Smooth muscle cell (in vitro differentiated cells): ENCODE measurements at regions not wholly inside any gene's neighbourhood (a gene's known extent, or its start where the extent isn't known, plus 50 kb on each side); places are given as distances from the start of the nearest gene placed in this dataset.

Experiments used
- DNase-seq: peaks from one replicate; lab custom pipeline; 2025; ENCODE audit not compliant: unreplicated experiment; lab: John Stamatoyannopoulos, UW
- H2AFZ ChIP-seq: fragments of 200-600 bp; sonication (generic); 2 replicates; pipeline ENCODE4 v1.6.0; 2016; ENCODE audit warnings: antibody characterized with exemption, low read depth, mild to moderate bottlenecking
- H3F3A ChIP-seq: fragments of 200-600 bp; sonication (generic); 2 replicates; pipeline ENCODE4 v1.6.0; 2017; ENCODE audit warnings: antibody characterized with exemption, low read depth
- H3K27ac ChIP-seq: fragments of 200-600 bp; sonication (generic); 2 replicates; pipeline ENCODE4 v1.5.1; 2016; ENCODE audit warnings: low read depth, mild to moderate bottlenecking
- H3K27me3 ChIP-seq: fragments of 200-600 bp; sonication (generic); 2 replicates; pipeline ENCODE4 v1.6.1; 2016; ENCODE audit warnings: low read depth, mild to moderate bottlenecking
- H3K36me3 ChIP-seq: fragments of 200-600 bp; sonication (generic); 2 replicates; pipeline ENCODE4 v1.5.1; 2016; ENCODE audit warnings: low read depth
- H3K4me1 ChIP-seq: fragments of 200-600 bp; sonication (generic); 2 replicates; pipeline ENCODE4 v1.5.1; 2016; ENCODE audit warnings: low read depth
- H3K4me2 ChIP-seq: fragments of 200-600 bp; sonication (generic); 2 replicates; pipeline ENCODE4 v1.6.0; 2016; ENCODE audit warnings: mild to moderate bottlenecking
- H3K4me3 ChIP-seq: fragments of 200-600 bp; sonication (generic); 2 replicates; pipeline ENCODE4 v1.5.1; 2016; ENCODE audit warnings: mild to moderate bottlenecking
- H3K79me2 ChIP-seq: fragments of 200-600 bp; sonication (generic); 2 replicates; pipeline ENCODE4 v1.6.0; 2016; ENCODE audit warnings: low read depth, mild to moderate bottlenecking
- H3K9ac ChIP-seq: fragments of 200-600 bp; sonication (generic); 2 replicates; pipeline ENCODE4 v1.6.0; 2016; ENCODE audit warnings: low read depth
- H3K9me3 ChIP-seq: fragments of 200-600 bp; sonication (generic); replicated peaks from 2 replicates; pipeline ENCODE4 v1.5.1; 2016; ENCODE audit warnings: low read depth
- H4K20me1 ChIP-seq: fragments of 200-600 bp; sonication (generic); 2 replicates; pipeline ENCODE4 v1.6.0; 2016; ENCODE audit warnings: low read depth
- CTCF ChIP-seq: fragments of 200-600 bp; sonication (generic); IDR thresholded peaks from 2 replicates; pipeline ENCODE4 v1.5.1; 2017; ENCODE audit warnings: borderline replicate concordance, mild to moderate bottlenecking, antibody characterized with exemption; ENCODE audit not compliant: insufficient read depth, poor library complexity, severe bottlenecking
- WGBS: methylation state at CpG from one replicate; pipeline ENCODE4 v1.1.7; 2016; ENCODE audit warnings: low lambda C conversion rate; 5-methylcytosine and 5-hydroxymethylcytosine counted together

- Histone ChIP-seq H3K9ac (no peak overlapping the region), H3K9me3 (no peaks in the 10 kb centered on the region), H3K4me2 (no peak overlapping the region), H3F3A (no peaks in the 10 kb centered on the region), H3K4me1 (no peaks in the 10 kb centered on the region), H3K4me3 (no peak overlapping the region), H4K20me1 (no peaks in the 10 kb centered on the region), H3K36me3 (no peaks in the 10 kb centered on the region), H3K27ac (no peak overlapping the region), H3K79me2 (no peaks in the 10 kb centered on the region), H2AFZ (no peak overlapping the region), H3K27me3 (no peaks in the 10 kb centered on the region)
- TF ChIP-seq CTCF: no peak
- WGBS: 60% methylated on average over 6 of the region's 6 CpGs
- DNase-seq: no peak
Measured at GRCh38 chr17:72270273-72270924, 149.6 kb downstream of the SOX9 start.

GRCh38 chr17:72271603-72272002 lies 150.8 kb downstream of the SOX9 start:
- Histone ChIP-seq H3K4me3 (no peak overlapping the region), H3K4me2 (no peak overlapping the region), H3K27ac (no peak overlapping the region), H3K27me3 (no peaks in the 10 kb centered on the region), H4K20me1 (no peaks in the 10 kb centered on the region), H3K4me1 (no peaks in the 10 kb centered on the region), H3K9ac (no peak overlapping the region), H3F3A (no peaks in the 10 kb centered on the region), H2AFZ (no peak overlapping the region), H3K79me2 (no peaks in the 10 kb centered on the region), H3K36me3 (no peaks in the 10 kb centered on the region), H3K9me3 (no peaks in the 10 kb centered on the region)
- WGBS: 100% methylated on average over 1 of the region's 1 CpG
- no peak for TF ChIP-seq CTCF
- no peak for DNase-seq

DNA sequence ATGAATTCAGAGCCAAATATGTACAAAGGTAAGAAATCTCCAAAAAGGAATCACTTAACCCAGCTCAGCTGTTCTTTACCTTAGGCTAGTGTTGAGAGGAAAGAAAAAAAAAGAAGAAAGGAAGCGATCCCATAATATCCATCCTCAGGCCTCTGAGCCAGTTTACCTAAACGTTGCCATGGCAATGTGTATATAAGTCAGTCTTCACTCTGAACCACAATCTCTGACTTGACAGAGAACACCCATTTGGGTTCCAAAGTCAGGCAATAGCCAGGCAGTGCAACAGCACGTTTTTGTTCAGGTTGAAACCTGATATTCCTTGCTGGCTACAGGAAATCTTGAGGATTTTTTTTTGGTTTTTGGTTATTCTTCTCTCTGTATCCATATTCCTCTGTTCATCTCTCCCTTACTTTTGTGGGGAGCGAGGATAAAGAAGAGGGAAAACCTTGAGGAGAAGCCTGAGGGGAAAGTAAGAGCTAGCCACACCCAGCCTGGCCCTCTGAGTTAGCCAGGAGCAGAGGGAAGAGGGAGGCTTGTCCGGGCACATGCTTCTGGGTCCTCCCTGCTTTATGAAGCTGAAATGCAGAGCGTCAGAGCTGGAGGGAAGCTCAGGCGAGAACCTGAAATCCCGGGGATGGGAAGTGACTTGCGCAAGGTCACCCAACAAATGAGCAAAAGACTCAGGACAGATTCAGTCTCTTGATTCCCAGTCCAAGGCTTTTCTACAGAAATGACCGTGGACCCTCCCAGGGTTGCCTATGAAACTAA lies 152.7 kb downstream of the SOX9 start:
- Histone ChIP-seq H3K9me3 (no peaks in the 10 kb centered on the region), H3F3A (no peaks in the 10 kb centered on the region), H3K4me3 (no peak overlapping the region), H3K4me2 (no peak overlapping the region), H2AFZ (no peak overlapping the region), H3K79me2 (no peaks in the 10 kb centered on the region), H3K27ac (no peak overlapping the region), H3K27me3 (no peaks in the 10 kb centered on the region), H3K9ac (no peak overlapping the region), H3K4me1 (no peaks in the 10 kb centered on the region), H4K20me1 (no peaks in the 10 kb centered on the region), H3K36me3 (no peaks in the 10 kb centered on the region)
- DNase-seq: no peak
- TF ChIP-seq CTCF: no peak
- WGBS: 80% methylated on average over 10 of the region's 10 CpGs

- Histone ChIP-seq H3K9me3 (no peaks in the 10 kb centered on the region), H3K36me3 (no peaks in the 10 kb centered on the region), H2AFZ (no peak overlapping the region), H3K9ac (no peak overlapping the region), H3K4me1 (no peaks in the 10 kb centered on the region), H3K4me3 (no peak overlapping the region), H3K4me2 (no peak overlapping the region), H4K20me1 (no peaks in the 10 kb centered on the region), H3K27me3 (no peaks in the 10 kb centered on the region), H3K79me2 (no peaks in the 10 kb centered on the region), H3K27ac (no peak overlapping the region), H3F3A (no peaks in the 10 kb centered on the region)
- 92% methylated on average over 2 of the region's 2 CpGs for WGBS
- no peak for TF ChIP-seq CTCF
- no peak for DNase-seq
Measured at GRCh38 chr17:72274614-72275013, 153.8 kb downstream of the SOX9 start.
